Skeletal muscle satellite cell (primary cell): ENCODE measurements at regions not wholly inside any gene's neighbourhood (a gene's known extent, or its start where the extent isn't known, plus 50 kb on each side); places are given as distances from the start of the nearest gene placed in this dataset.

Experiments
- H3K27me3 ChIP-seq: 2 replicates; pipeline ENCODE4 v1.7.0; 2013; ENCODE audit warnings: low read length; ENCODE audit not compliant: control insufficient read depth, insufficient read depth
- H3K36me3 ChIP-seq: 2 replicates; pipeline ENCODE4 v1.7.0; 2013; ENCODE audit warnings: mild to moderate bottlenecking, control low read depth, low read length; ENCODE audit not compliant: insufficient read depth
- H3K4me1 ChIP-seq: 2 replicates; pipeline ENCODE4 v1.7.0; 2013; ENCODE audit warnings: low read length; ENCODE audit not compliant: control insufficient read depth, insufficient read depth
- H3K4me2 ChIP-seq: 2 replicates; pipeline ENCODE4 v1.7.0; 2013; ENCODE audit warnings: mild to moderate bottlenecking, low read length
- H3K4me3 ChIP-seq: 2 replicates; pipeline ENCODE4 v1.7.0; 2013; ENCODE audit warnings: low read length
- H3K9ac ChIP-seq: 2 replicates; pipeline ENCODE4 v1.7.0; 2013; ENCODE audit warnings: mild to moderate bottlenecking, low read depth, low read length, moderate library complexity
- H3K9me3 ChIP-seq: replicated peaks from 2 replicates; pipeline ENCODE4 v1.7.0; 2013; ENCODE audit warnings: mild to moderate bottlenecking, control low read depth, low read length

- Histone ChIP-seq H3K4me1 (no peaks in the 10 kb centered on the region), H3K4me3 (no peak overlapping the region), H3K36me3 (no peaks in the 10 kb centered on the region), H3K4me2 (no peak overlapping the region), H3K9me3 (no peaks in the 10 kb centered on the region), H3K27me3 (peaks cover 5% of the 10 kb centered on the region), H3K9ac (no peak overlapping the region)
Observed at GRCh38 chr10:78295242-78295641, 261.6 kb downstream of the RPS24 start.

GRCh38 chr10:78296785-78297184, 263.1 kb downstream of the RPS24 start:
- H3K9me3 ChIP-seq = no peaks in the 10 kb centered on the region
- H3K36me3 ChIP-seq = no peaks in the 10 kb centered on the region
- no peak overlapping the region for H3K4me2 ChIP-seq
- no peak overlapping the region for H3K9ac ChIP-seq
- H3K27me3 ChIP-seq = peaks cover 5% of the 10 kb centered on the region
- H3K4me3 ChIP-seq = no peak overlapping the region
- H3K4me1 ChIP-seq = no peaks in the 10 kb centered on the region

GRCh38 chr10:78297997-78298396, 264.3 kb downstream of the RPS24 start:
- H3K9me3 ChIP-seq = no peaks in the 10 kb centered on the region
- no peaks in the 10 kb centered on the region for H3K36me3 ChIP-seq
- peaks cover 12% of the 10 kb centered on the region for H3K4me1 ChIP-seq
- H3K9ac ChIP-seq = no peak overlapping the region
- no peaks in the 10 kb centered on the region for H3K27me3 ChIP-seq
- no peak overlapping the region for H3K4me2 ChIP-seq
- H3K4me3 ChIP-seq = no peak overlapping the region

GRCh38 chr10:78298835-78299234, 265.2 kb downstream of the RPS24 start:
- no peak overlapping the region for H3K4me3 ChIP-seq
- H3K36me3 ChIP-seq = no peaks in the 10 kb centered on the region
- no peaks in the 10 kb centered on the region for H3K9me3 ChIP-seq
- no peak overlapping the region for H3K4me2 ChIP-seq
- peaks cover 17% of the 10 kb centered on the region for H3K4me1 ChIP-seq
- H3K27me3 ChIP-seq = no peaks in the 10 kb centered on the region
- H3K9ac ChIP-seq = no peak overlapping the region

GRCh38 chr10:78299851-78300468, 266.3 kb downstream of the RPS24 start:
- no peak overlapping the region for H3K9ac ChIP-seq
- H3K4me2 ChIP-seq = no peak overlapping the region
- H3K27me3 ChIP-seq = peaks cover 6% of the 10 kb centered on the region
- peaks cover 17% of the 10 kb centered on the region for H3K4me1 ChIP-seq
- H3K9me3 ChIP-seq = no peaks in the 10 kb centered on the region
- no peak overlapping the region for H3K4me3 ChIP-seq
- no peaks in the 10 kb centered on the region for H3K36me3 ChIP-seq

- Histone ChIP-seq H3K4me1 (peaks cover 17% of the 10 kb centered on the region), H3K9ac (no peak overlapping the region), H3K36me3 (no peaks in the 10 kb centered on the region), H3K4me3 (no peak overlapping the region), H3K9me3 (no peaks in the 10 kb centered on the region), H3K4me2 (no peak overlapping the region), H3K27me3 (peaks cover 12% of the 10 kb centered on the region)
Observed at GRCh38 chr10:78300526-78300925, 266.9 kb downstream of the RPS24 start.

- no peak overlapping the region for H3K4me2 ChIP-seq
- H3K9me3 ChIP-seq = no peaks in the 10 kb centered on the region
- peaks cover 17% of the 10 kb centered on the region for H3K4me1 ChIP-seq
- peaks cover 21% of the 10 kb centered on the region for H3K27me3 ChIP-seq
- H3K4me3 ChIP-seq = no peak overlapping the region
- no peaks in the 10 kb centered on the region for H3K36me3 ChIP-seq
- H3K9ac ChIP-seq = no peak overlapping the region
Observed at GRCh38 chr10:78301481-78301880, 267.8 kb downstream of the RPS24 start.

- Histone ChIP-seq H3K4me1 (peaks cover 17% of the 10 kb centered on the region), H3K4me3 (peak overlapping the region; percentile 74), H3K9me3 (no peaks in the 10 kb centered on the region), H3K4me2 (peak overlapping the region; percentile 97), H3K36me3 (no peaks in the 10 kb centered on the region), H3K27me3 (peaks cover 24% of the 10 kb centered on the region), H3K9ac (peak overlapping the region; percentile 77)
Observed at GRCh38 chr10:78301891-78302738, 268.5 kb downstream of the RPS24 start.

GRCh38 chr10:78302739-78302988, 269.0 kb downstream of the RPS24 start:
- peak overlapping the region; percentile 77 for H3K9ac ChIP-seq
- no peaks in the 10 kb centered on the region for H3K36me3 ChIP-seq
- peak overlapping the region; percentile 74 for H3K4me3 ChIP-seq
- peaks cover 24% of the 10 kb centered on the region for H3K27me3 ChIP-seq
- peaks cover 17% of the 10 kb centered on the region for H3K4me1 ChIP-seq
- H3K4me2 ChIP-seq = peak overlapping the region; percentile 97
- H3K9me3 ChIP-seq = no peaks in the 10 kb centered on the region

- peak overlapping the region; percentile 77 for H3K9ac ChIP-seq
- H3K27me3 ChIP-seq = peaks cover 24% of the 10 kb centered on the region
- no peaks in the 10 kb centered on the region for H3K9me3 ChIP-seq
- no peaks in the 10 kb centered on the region for H3K36me3 ChIP-seq
- peak overlapping the region; percentile 74 for H3K4me3 ChIP-seq
- H3K4me2 ChIP-seq = peak overlapping the region; percentile 97
- peaks cover 17% of the 10 kb centered on the region for H3K4me1 ChIP-seq
Observed at GRCh38 chr10:78302989-78303854, 269.6 kb downstream of the RPS24 start.
